CD4-positive, alpha-beta T cell treated with Interleukin-10 for 1 hour (primary cell): ENCODE measurements at regions not wholly inside any gene's neighbourhood (a gene's known extent, or its start where the extent isn't known, plus 50 kb on each side); places are given as distances from the start of the nearest gene placed in this dataset.

ENCODE experiments used
- DNase-seq: peaks from one replicate; pipeline ENCODE4 v3.0.0-alpha.2; 2020

GRCh38 chr2:5528706-5529105 is 163.5 kb upstream of the SOX11 start:
- no peak for DNase-seq

GRCh38 chr2:5530011-5530696 is 162.0 kb upstream of the SOX11 start:
- DNase-seq, result no peak

DNA sequence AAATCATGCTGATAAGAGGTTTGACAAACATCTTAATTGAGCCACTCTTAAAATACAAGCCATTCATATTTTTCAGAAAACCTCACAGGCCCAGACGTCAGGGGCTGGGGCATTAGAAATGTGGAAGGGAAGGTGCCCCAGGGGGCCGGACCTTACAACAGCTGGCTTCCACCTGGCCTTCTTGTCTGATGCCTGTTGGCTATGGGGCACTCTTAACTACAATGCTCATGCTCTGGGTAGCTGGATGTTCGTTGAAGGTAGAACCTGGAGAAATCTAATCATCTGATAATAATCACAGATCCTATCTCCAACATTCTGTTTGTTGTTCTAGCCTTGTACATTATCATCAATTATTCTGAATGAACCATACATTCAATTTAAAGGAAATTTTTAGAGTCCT is 156.9 kb upstream of the SOX11 start:
- no peak for DNase-seq

- no peak for DNase-seq
These were observed 154.9 kb upstream of the SOX11 start for GRCh38 chr2:5537180-5537688.

GRCh38 chr2:5538313-5538712 is 153.9 kb upstream of the SOX11 start:
- DNase-seq, result no peak

- DNase-seq, result no peak
These were observed 153.4 kb upstream of the SOX11 start for GRCh38 chr2:5538772-5539171.

- DNase-seq, result no peak
These were observed 152.7 kb upstream of the SOX11 start for GRCh38 chr2:5539282-5540165.

- DNase-seq, result no peak
These were observed 151.3 kb upstream of the SOX11 start for GRCh38 chr2:5540856-5541255.

GRCh38 chr2:5544205-5544786 is 147.9 kb upstream of the SOX11 start:
- DNase-seq, result no peak

GRCh38 chr2:5546181-5546580 is 146.0 kb upstream of the SOX11 start:
- DNase-seq, result no peak

- no peak for DNase-seq
These were observed 143.0 kb upstream of the SOX11 start for GRCh38 chr2:5548991-5549715.

DNA sequence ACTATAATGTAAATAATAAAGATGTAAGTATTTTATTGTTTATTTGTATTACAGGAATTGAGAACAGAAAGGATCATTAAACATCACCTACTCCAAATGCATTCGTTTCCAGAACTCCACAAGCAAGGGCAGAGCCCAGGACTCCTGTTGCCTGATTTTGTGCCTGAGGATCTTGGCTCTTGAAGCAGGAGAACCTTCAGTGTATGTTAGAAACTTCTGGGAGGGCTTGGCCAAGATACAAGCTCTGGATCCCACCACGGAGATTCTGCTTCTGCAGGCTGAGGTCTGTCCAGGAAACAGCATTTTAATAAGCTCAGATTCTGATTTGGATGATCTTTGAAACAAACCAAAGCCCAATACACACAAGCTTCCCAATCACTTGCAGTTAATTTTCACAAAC is 142.4 kb upstream of the SOX11 start:
- no peak for DNase-seq

DNA sequence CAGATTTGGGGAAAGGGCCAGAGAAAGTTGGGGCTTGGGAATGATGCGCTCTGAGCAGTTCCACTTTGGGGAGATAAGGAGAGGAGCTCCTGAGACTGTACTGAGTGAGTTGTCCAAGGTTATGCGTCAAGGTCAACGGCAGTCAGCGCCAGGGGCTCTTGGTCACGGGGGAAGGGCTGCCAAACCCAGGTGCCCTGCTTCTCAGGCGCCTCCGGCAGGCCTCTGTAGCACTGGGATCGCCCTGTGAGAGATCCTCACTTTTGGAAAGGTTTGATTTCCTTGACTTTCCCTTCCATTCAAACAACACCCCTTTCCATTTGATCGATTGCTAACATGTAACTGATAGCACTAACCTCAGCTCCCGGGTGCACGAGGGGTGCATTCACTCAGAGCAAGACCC is 136.5 kb upstream of the SOX11 start:
- DNase-seq, result no peak

DNA sequence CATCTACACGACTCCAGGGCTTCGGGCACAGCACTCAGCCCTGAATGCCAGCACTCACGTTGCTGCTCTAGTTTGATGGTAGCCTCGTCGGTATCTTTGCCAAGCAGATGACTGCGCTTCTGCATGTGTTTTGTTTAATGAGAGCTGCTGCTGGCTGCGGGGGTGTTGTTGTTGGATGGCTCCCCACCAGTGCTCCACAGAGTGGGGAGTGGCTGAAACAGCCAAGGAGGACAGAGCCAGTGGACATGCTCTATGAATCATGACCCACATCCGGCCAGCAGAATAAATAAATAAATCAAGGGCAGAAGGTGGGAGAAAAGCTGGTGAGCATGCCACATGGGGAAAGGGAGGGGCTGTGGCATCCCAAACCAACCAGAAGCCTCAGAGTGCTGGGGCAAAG is 131.2 kb upstream of the SOX11 start:
- no peak for DNase-seq

GRCh38 chr2:5562426-5562825 is 129.8 kb upstream of the SOX11 start:
- no peak for DNase-seq

DNA sequence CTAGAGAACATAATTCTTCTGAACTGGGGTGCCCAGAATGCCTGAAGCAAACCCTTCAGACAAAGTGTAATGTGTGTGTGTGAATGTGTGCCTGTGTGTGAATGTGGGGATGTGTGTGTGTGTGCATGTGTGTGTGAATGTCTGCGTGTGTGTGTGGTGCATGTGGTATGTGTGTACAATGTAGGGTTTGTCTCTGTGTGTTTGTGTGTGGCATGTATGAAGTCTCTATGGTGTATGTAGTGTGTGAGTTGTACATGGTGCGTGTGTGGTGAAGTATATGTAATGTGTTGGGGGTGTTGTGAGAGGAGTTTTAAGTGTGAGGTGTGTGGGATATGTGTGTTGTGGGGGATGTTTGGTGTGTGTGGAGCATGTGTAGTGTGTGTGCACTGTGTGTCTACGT is 129.3 kb upstream of the SOX11 start:
- DNase-seq, result no peak

DNA sequence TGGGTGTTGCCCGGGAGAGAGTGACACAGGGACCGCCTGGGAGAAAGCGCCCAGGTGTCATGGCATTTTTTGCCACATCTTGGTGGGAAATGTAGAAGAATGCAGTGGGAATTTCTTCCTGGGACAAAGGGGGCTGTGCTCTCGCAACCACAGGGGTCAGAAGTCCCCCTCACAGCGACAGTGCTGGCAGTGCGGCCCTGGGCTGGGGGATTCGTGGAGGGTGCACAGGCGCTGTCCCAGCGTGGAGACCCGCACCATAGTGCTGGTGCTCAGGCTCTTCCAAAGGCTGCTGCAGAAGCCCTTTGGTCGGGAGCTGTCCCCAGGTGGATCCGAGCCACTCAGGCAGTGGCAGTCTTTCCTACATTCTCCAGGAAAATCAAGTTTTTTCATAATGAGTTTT is 128.8 kb upstream of the SOX11 start:
- no peak for DNase-seq

DNA sequence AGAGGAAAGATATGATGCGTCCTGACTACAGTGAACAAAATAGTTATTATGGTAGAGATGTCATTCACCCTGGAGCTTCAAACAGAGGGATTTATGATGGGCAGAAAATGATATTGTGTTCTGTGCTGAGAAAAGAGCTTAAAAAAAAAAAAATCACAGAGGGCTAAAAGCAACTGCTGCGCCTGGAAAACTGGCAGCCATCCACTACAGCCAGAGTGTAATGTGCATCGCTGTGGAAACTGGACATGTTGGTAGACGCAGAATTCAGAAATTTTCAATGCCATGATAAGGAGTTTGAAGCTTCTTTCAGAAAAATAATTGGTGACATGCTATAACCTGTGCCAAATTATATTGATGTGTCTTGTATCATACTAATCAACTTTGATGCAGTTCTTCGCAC is 122.9 kb upstream of the SOX11 start:
- no peak for DNase-seq

- DNase-seq, result no peak
These were observed 116.2 kb upstream of the SOX11 start for GRCh38 chr2:5576015-5576414.

GRCh38 chr2:5587766-5588165 is 104.4 kb upstream of the SOX11 start:
- no peak for DNase-seq

GRCh38 chr2:5588601-5589000 is 103.6 kb upstream of the SOX11 start:
- no peak for DNase-seq

- DNase-seq, result no peak
These were observed 103.0 kb upstream of the SOX11 start for GRCh38 chr2:5589183-5589582.

GRCh38 chr2:5590886-5591285 is 101.3 kb upstream of the SOX11 start:
- DNase-seq, result no peak
